Astrocyte of the spinal cord (primary cell): ENCODE measurements at regions not wholly inside any gene's neighbourhood (a gene's known extent, or its start where the extent isn't known, plus 50 kb on each side); places are given as distances from the start of the nearest gene placed in this dataset.

Source experiments
- DNase-seq: peaks from one replicate; pipeline ENCODE4 v3.0.0; 2011; ENCODE audit warnings: low read depth, low spot score
- H3K4me3 ChIP-seq: 2 replicates; pipeline ENCODE4 v1.5.1; 2011; ENCODE audit warnings: low read depth, mild to moderate bottlenecking, low read length, moderate library complexity
- CTCF ChIP-seq: IDR thresholded peaks from 2 replicates; pipeline ENCODE4 v1.5.1; 2012; ENCODE audit warnings: low read depth, mild to moderate bottlenecking, low read length, inconsistent platforms
- in situ Hi-C: cut with HindIII; loops from 2 replicates; pipeline ENCODE4 v1.10.0; 2017; ENCODE audit warnings: low sequenced_read_pairs

- in situ Hi-C loops, result no loop called here
- H3K4me3 ChIP-seq, result no peak overlapping the region
- no peak for DNase-seq
- TF ChIP-seq CTCF, result no peak
Observed at GRCh38 chr4:14364953-14365536, 637.2 kb upstream of the CPEB2 start.

GRCh38 chr4:14368391-14368790 lies 633.9 kb upstream of the CPEB2 start:
- TF ChIP-seq CTCF, result no peak
- no peak overlapping the region for H3K4me3 ChIP-seq
- DNase-seq, result no peak
- in situ Hi-C loops, result no loop called here

- no peak for TF ChIP-seq CTCF
- DNase-seq, result no peak
Observed at GRCh38 chr4:14371131-14371530, 631.1 kb upstream of the CPEB2 start.

GRCh38 chr4:14375816-14376215 lies 626.5 kb upstream of the CPEB2 start:
- in situ Hi-C loops, result no loop called here
- DNase-seq, result peak; percentile 37
- TF ChIP-seq CTCF, result no peak
- no peak overlapping the region for H3K4me3 ChIP-seq

More at GRCh38 chr4:14371131-14371530, 631.1 kb upstream of the CPEB2 start:
- no peak overlapping the region for H3K4me3 ChIP-seq
- in situ Hi-C loops, result no loop called here

GRCh38 chr4:14379183-14379582 lies 623.1 kb upstream of the CPEB2 start:
- in situ Hi-C loops, result no loop called here
- no peak for DNase-seq

GRCh38 chr4:14383652-14384051 lies 618.6 kb upstream of the CPEB2 start:
- no peak for TF ChIP-seq CTCF
- DNase-seq, result no peak
- in situ Hi-C loops, result no loop called here
- H3K4me3 ChIP-seq, result no peak overlapping the region

More at GRCh38 chr4:14379183-14379582, 623.1 kb upstream of the CPEB2 start:
- TF ChIP-seq CTCF, result no peak
- no peak overlapping the region for H3K4me3 ChIP-seq
